ENCODE measurements at regions not wholly inside any gene's neighbourhood (a gene's known extent, or its start where the extent isn't known, plus 50 kb on each side); places are given as distances from the start of the nearest gene placed in this dataset.

DNA sequence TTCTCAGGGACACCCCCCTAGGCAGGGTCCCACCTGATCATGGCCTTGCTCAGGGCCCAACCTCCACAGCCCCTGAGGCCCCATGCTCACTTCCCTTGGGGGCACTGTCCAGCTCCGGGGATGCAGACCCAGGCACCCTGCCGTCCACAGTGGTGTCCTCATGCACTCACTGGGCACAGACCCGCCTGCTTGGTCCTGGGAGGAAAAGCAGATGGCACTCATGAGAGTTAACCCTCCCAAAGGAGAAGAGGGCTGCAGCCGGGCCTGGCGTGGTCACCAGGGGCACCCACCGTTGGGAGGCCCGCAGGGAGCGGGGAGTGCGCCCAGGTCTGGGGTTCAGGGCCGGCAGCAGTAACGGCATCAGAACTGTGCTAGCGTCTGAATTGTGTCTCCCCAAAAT is 1270.9 kb downstream of the BRD1 start:
- H3K36me3 ChIP-seq (ENCODE audit: control insufficient read depth, low read length): no peaks in the 10 kb centered on the region
- no peaks in the 10 kb centered on the region for H4K20me1 ChIP-seq (ENCODE audit: control insufficient read depth, insufficient read depth, low read depth, low read length)
- H3K27ac ChIP-seq (ENCODE audit: low read depth, low read length): no peak overlapping the region
- no peaks in the 10 kb centered on the region for H3K79me2 ChIP-seq (ENCODE audit: control insufficient read depth, low read length)
- no peaks in the 10 kb centered on the region for H3K9me2 ChIP-seq (replicated peaks; ENCODE audit: control insufficient read depth, low read length)
- no peaks in the 10 kb centered on the region for H3K4me1 ChIP-seq (ENCODE audit: control insufficient read depth, low read length)
- no peaks in the 10 kb centered on the region for H3F3A ChIP-seq (ENCODE audit: control insufficient read depth, insufficient read depth)
- no peaks in the 10 kb centered on the region for H3K27me3 ChIP-seq (ENCODE audit: control insufficient read depth, low read length)
- no peaks in the 10 kb centered on the region for H3K9me3 ChIP-seq (ENCODE audit: control insufficient read depth, insufficient read depth, low read length)
- TF ChIP-seq CTCF (IDR thresholded peaks at IDR 0.05; ENCODE audit: low read depth, low read length, poor library complexity, severe bottlenecking) (no peak), EZH2phosphoT487 (IDR thresholded peaks at IDR 0.05; ENCODE audit: borderline replicate concordance, low read length) (no peak)
- H3K4me2 ChIP-seq (ENCODE audit: low read length): no peak overlapping the region
- H3K4me3 ChIP-seq (ENCODE audit: low read length): no peak overlapping the region

GRCh38 chr22:48556222-48556621 is 1271.5 kb downstream of the BRD1 start:
- H3K4me2 ChIP-seq (ENCODE audit: low read length): no peak overlapping the region

DNA sequence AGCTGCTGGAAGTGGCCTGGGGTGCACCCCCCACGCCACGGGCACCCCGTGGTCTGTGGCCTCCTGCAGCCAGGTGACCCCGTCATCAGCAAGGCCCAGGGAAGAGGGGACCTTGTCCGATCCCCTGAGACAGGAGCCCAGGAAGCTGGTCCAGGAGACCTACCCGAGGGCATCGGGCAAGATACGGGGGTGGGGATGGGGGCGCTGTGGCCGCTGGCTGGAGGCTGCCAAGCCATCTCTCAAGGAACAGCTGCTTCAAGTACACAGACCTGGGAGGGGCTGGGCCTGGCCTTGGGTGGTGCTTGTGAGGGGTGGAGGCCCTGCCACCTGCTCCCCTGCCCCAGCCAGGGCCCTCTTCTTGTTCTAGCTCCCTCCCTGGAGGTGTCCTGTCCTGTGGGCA is 1272.1 kb downstream of the BRD1 start:
- no peaks in the 10 kb centered on the region for H3K4me1 ChIP-seq (ENCODE audit: control insufficient read depth, low read length)
- H3K9me3 ChIP-seq (ENCODE audit: control insufficient read depth, insufficient read depth, low read length): no peaks in the 10 kb centered on the region
- no peak overlapping the region for H3K4me3 ChIP-seq (ENCODE audit: low read length)
- no peaks in the 10 kb centered on the region for H3K79me2 ChIP-seq (ENCODE audit: control insufficient read depth, low read length)
- no peaks in the 10 kb centered on the region for H4K20me1 ChIP-seq (ENCODE audit: control insufficient read depth, insufficient read depth, low read depth, low read length)
- H3K27ac ChIP-seq (ENCODE audit: low read depth, low read length): no peak overlapping the region
- no peaks in the 10 kb centered on the region for H3K27me3 ChIP-seq (ENCODE audit: control insufficient read depth, low read length)
- TF ChIP-seq CTCF (IDR thresholded peaks at IDR 0.05; ENCODE audit: low read depth, low read length, poor library complexity, severe bottlenecking): no peak
- no peak for TF ChIP-seq EZH2phosphoT487 (IDR thresholded peaks at IDR 0.05; ENCODE audit: borderline replicate concordance, low read length)
- no peak overlapping the region for H3K4me2 ChIP-seq (ENCODE audit: low read length)
- H3K36me3 ChIP-seq (ENCODE audit: control insufficient read depth, low read length): no peaks in the 10 kb centered on the region
- no peaks in the 10 kb centered on the region for H3K9me2 ChIP-seq (replicated peaks; ENCODE audit: control insufficient read depth, low read length)
- no peaks in the 10 kb centered on the region for H3F3A ChIP-seq (ENCODE audit: control insufficient read depth, insufficient read depth)

More at GRCh38 chr22:48556222-48556621, 1271.5 kb downstream of the BRD1 start:
- no peak overlapping the region for H3K4me3 ChIP-seq (ENCODE audit: low read length)
- H3F3A ChIP-seq (ENCODE audit: control insufficient read depth, insufficient read depth): no peaks in the 10 kb centered on the region
- H3K4me1 ChIP-seq (ENCODE audit: control insufficient read depth, low read length): no peaks in the 10 kb centered on the region
- H3K79me2 ChIP-seq (ENCODE audit: control insufficient read depth, low read length): no peaks in the 10 kb centered on the region
- TF ChIP-seq EZH2phosphoT487 (IDR thresholded peaks at IDR 0.05; ENCODE audit: borderline replicate concordance, low read length) (no peak), CTCF (IDR thresholded peaks at IDR 0.05; ENCODE audit: low read depth, low read length, poor library complexity, severe bottlenecking) (no peak)
- H3K9me2 ChIP-seq (replicated peaks; ENCODE audit: control insufficient read depth, low read length): no peaks in the 10 kb centered on the region
- H3K36me3 ChIP-seq (ENCODE audit: control insufficient read depth, low read length): no peaks in the 10 kb centered on the region
- no peaks in the 10 kb centered on the region for H3K27me3 ChIP-seq (ENCODE audit: control insufficient read depth, low read length)
- H3K27ac ChIP-seq (ENCODE audit: low read depth, low read length): no peak overlapping the region
- no peaks in the 10 kb centered on the region for H4K20me1 ChIP-seq (ENCODE audit: control insufficient read depth, insufficient read depth, low read depth, low read length)
- no peaks in the 10 kb centered on the region for H3K9me3 ChIP-seq (ENCODE audit: control insufficient read depth, insufficient read depth, low read length)
